DMS53 (cell line): ENCODE measurements at regions not wholly inside any gene's neighbourhood (a gene's known extent, or its start where the extent isn't known, plus 50 kb on each side); places are given as distances from the start of the nearest gene placed in this dataset.

Source experiments
- DNase-seq: peaks from one replicate; lab custom pipeline; 2025; lab: John Stamatoyannopoulos, UW

DNA sequence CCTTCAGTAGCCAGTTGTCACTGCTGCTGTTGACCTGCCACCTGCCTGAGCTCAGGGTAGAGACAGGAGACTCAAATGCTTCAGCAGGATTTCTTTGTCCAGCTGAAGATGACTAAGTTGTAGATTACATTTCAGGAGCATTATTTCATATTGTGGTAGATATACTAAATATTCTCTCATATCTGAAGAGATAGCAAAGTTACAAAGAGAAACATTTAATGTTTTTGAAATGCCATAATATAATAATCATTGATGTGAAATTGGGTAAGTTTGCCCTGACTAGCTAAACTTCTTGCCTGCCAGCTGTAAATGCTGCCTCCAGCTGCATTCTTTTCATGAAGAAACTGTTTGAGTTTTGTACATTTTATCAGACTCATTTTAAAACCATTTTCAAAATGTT, 247.6 kb upstream of the CNKSR2 start:
- DNase-seq, result no peak

DNA sequence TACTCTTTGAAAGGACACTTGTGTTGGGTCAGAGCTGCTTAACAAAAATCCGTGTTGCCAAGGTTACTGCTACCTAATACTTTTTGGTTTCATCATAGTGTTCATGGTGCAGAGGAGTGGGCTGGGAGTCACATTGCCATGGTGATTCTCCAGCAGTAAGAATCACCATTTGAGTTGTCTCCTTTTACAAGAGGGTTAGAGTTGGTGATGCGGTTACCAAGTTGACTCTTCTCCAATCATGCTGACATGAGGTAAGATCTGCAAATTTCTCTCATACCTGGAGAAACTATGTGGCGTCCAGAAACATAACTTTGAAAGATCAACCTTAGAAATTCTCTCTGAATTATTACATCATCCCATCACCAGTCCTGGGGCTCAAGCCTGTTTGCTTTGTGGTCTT, 242.9 kb upstream of the CNKSR2 start:
- DNase-seq, result no peak

DNA sequence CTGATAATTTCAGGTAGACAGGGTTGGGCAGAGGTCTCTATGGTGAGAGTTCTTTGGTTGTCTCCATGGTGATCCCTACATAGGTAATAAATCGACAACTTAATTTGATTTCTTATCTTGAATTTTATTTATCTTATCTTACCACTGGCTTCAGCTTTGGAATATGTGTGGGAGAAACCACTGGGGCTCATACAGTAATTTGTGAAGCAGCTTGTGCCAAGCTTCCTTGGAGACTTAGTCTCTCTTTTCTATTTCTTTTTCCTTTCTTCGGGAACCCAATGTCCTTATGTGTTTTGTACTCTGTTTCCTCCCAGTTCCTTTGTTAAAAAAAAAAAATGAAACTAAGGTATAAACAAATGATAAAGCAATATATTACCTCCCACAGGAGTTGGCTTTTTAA, 242.4 kb upstream of the CNKSR2 start:
- DNase-seq, result no peak

DNA sequence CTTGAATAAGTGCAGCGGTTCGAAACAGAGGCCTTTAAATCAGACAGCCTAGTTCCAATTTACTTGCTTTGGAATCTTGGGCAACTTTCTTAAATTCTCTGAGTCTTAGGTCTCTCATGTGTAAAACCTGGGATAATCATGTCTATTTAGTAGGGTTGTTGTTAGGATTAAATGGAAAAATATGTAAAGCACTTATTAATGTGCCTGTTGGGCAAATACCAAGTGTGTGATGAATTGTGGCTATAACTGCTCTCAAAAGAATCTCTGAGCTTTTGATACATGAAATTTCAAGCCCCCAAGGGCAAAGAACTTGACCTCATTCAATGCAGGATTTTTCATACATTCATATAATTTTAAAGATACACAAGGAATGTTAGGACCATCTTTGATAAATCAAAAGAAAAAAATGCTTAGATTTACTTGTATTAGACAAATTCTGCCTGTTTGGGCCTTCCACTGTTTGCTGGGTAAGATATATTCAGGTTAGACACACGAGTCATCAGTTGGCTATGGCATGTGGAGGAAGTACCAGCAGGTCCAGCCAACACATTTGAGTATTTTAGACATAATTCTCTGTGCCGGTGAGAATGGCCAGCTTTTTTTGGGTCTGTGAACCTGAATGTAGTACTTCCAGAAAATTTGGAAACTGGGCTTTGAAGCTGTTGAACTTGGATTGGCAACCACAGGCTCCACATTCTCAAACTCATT, 241.4 kb upstream of the CNKSR2 start:
- no peak for DNase-seq

DNA sequence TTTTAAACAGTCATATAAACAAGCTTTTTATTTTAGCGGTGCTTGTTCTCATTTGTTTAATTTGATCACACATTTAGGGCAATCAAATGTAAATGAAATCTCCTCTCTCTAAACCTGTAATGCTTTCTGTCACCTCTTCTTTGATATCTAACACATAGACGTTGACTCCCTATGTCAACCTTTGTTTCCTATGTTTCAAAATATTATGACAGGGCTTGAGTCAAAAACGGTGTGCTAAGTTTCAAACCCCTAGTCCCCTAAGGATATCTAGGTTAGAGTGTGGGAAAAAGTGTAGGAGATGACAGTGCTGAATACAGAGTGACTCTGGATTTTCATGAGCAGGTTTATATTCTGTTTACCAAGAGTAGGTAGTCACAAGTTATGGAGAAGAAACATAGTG, 224.0 kb upstream of the CNKSR2 start:
- DNase-seq, result no peak

DNA sequence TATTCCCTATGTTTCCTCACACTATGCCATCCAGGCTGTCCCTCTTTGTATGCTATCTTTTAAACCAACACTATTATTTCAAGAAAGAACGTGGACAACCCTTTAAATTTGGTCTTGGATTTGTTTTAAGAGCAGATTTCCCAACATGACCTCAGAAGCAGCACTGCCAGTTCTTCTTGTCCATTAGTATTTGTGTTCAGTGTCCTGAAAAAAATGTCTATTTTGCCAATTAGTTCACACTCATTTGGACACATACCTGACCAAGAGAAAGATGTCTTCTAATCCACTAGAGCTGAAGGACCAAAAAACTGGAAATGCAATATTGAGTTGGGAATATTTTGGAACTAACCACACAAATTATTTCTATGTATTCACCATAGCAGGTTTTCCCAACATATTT, 223.2 kb upstream of the CNKSR2 start:
- no peak for DNase-seq

DNA sequence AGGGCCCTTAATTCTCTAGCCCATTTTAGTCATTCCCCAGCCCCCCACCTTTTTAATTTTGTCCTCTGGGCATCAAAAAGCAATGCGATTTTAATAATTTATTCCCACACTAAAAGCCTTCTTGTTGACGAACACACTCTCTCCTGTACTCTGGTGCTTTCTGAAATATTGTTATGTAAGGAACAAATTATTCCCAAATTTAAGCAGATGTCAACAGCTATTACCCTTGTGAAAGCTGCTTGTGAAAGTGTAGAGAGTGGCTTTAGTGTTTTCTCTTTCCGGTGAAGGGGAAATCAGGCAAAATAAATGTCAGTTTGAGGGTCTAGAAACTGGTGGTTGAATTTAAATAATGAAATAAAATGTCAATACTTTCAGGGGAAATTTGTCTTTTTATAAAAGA, 221.2 kb upstream of the CNKSR2 start:
- no peak for DNase-seq

DNA sequence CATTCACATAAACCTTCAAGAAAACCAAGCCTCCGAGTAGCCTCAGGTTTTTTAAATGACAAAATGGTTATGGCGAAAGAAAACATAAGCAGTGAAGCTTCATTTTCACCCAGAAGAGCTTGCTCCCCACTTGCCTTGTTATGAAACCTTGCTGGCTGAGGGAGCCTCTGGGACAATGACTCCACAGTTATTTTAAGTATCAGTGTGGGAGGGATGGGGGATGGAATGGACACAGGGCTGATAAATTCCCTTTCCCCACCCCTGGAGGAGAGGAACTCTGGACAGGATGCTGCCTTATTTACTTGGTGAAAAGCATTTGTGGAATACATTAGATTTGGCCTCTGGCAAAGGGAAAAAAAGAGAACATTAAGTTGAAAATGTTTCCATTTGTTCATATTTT, 220.7 kb upstream of the CNKSR2 start:
- no peak for DNase-seq

DNA sequence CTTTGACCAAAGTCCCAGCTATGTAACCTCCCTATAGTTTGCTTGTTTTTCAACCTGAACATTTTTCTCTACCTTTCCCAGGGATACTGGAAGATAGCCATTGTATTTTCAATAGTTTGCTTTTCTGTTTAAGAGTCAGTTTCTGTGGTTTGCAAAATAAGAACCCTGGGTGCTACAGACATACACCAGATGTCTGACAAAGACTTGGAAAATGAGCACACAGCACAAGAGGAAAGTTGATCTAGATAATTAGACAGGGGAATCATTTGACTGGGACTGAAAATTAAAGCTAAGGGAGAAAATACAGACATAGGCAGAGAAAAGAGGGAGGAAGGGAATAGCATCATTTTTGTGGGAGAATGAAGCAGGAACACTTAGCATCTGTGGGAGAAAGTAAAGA, 218.3 kb upstream of the CNKSR2 start:
- no peak for DNase-seq

DNA sequence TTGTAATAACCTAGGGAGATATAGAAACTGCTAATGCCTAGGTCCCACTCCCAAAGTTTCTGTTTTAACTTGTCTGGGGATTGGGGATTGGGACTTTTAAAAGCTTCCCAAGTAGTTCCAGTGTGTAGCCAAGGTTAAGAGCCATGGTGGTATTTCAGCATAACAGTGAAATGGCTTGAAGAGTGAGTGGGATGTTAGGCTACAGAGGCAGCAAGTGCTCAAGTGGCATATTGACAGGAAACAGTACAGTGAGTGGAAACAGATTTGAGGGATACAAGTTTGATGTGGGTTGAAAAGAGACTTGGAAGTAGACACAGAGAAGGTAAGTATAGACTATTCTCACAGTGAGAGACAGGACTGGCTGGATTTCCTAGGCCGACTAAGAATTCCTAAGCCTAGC, 217.6 kb upstream of the CNKSR2 start:
- no peak for DNase-seq

DNA sequence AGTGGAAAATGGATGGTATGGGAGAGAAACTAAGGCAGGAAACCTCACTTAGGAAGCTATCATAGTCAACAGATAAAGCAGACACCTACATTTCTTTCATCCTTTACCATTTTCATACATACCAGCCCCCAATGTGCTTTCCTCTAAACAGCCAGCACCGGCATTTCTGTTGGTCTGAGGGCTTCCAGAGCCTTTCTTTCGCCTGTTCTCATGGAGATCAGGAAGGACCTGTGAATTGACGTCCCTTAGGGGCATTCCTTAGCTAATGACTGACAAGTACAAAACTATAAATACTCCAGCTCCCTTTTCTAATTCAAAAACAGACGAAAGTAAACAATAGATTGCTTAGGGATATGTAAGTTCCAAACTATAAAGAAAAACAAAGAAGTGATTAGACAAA, 215.5 kb upstream of the CNKSR2 start:
- DNase-seq, result no peak

DNA sequence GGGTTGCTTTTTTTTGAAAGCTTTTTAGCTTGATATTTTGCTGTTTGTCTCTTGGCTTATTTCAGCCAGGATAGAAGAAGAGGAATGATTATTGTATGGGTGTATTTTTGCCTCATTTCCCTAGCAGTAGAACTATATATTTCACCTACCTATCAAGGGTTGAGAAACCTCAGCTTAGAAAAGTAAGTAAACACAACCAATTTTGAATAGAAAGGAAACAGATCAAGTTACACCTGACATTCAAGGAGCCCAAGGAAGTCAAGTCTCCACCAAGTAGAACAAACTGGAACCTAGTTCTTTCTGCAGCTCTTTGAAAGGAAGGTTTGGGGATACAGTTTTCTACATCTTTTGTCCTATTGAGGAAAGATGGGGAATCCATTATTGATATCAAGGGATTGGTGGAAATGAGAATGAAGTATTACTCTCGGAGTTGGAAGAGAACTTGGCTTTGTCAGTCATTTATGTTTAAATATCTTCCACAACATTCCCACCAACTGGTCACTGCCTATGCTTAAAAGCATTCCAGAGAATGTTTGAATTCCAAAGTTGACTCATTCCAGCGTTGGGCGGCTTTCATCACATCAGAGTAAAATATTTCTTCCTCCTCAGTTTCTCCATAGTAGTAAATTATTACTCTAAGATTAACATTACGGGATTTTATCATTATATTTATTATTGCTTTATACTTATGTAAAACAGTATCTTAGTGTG, 207.8 kb upstream of the CNKSR2 start:
- no peak for DNase-seq

DNA sequence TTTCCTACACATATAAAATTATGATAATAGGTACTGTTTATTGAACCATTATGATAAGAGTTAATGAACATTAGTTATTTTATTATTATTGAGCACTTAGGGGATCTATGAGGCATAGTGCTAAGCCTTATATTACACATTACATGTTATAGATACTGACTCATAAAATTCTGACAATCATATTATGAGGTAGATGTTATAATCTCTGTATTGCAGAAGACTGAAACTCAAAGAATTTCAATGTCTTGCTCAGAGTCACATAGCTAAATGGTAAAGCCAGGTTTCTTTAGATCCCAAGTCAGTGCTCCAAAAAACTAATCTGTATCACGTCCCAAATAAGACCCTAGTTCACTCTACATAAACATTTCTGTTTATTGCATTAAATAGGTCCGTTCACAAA, 207.2 kb upstream of the CNKSR2 start:
- no peak for DNase-seq

DNA sequence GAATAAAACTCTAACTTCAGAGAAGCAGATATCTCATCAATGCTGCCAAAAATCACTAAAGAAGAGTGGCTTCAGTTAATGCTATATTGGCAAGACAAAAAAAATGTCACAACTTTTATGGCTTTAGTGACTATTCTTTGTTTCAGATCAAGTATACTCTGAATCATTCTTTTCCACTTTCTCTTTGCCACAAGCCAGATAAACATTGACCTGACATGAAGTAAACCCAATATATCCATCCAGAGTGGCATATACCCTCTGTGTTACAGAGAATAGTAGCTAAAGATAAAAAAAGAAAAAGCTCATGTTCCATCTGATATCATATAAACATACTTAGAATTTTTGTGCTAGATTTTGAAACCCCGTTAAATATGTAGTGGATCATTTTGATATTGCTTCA, 206.7 kb upstream of the CNKSR2 start:
- no peak for DNase-seq

DNA sequence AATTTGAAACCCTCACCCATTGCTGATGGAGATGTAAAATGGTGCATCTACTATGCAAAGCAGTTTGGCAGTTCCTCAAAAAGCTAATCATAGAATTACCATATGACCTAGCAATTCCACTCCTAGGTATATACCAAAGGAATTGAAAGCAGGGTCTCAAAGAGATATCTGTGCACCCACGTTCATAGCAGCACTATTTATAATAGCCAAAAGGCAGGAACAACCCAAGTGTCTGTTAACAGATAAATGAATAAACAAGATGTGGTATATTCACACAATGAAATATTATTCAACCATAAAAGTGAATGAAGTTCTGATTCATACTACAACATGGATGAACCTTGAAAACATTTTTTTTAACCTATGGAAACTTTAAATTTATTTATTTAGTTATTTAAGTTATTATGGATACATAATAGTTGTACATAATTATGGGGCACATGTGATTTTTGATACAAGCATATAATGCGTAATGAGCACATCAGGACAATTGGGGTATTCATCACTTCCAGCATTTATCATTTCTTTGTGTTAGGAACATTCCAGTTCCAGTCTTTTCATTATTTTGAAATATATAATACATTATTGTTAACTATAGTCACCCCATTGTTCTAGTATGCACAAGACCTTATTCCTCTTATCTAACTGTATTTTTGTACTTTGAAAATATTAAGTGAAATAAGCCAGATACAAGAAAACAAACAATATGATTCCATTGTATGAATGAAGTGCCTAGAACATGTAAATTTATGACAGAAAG, 205.6 kb upstream of the CNKSR2 start:
- no peak for DNase-seq

DNA sequence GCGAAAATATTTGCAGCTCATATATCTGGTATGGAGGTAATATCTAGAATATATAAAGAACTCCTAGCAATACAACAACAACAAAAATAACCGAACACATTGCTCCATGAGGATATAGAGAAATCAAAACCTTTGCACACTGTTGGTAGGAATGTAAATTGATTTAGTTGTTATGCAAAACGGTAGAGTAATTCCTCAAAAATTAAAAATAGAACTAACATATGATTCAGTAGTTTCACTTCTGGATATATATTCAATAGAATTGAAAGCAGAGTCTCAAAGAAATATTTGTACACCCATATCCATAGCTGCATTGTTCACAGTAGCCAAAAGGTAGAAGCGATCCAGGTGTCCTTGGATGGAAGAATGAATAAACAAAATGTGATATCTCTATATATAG, 203.0 kb upstream of the CNKSR2 start:
- no peak for DNase-seq

DNA sequence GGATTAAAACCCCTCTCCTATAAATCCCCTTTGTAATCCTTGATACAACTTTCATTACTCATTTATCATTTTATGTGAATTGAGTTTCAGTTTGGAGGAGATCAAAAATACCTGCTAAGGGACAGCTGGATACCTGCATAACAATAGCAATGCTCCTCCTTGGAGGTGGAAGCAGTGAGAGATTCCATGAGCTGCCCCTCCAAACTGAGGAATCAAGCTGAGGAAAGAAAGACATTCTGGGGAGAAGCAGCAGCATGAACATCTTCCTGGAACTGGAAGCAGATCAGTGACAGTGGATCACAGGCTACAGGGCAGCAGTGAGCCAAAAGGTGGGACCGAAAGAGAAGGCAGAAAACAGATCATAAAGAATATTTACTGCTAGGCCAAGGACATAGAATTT, 199.8 kb upstream of the CNKSR2 start:
- no peak for DNase-seq

DNA sequence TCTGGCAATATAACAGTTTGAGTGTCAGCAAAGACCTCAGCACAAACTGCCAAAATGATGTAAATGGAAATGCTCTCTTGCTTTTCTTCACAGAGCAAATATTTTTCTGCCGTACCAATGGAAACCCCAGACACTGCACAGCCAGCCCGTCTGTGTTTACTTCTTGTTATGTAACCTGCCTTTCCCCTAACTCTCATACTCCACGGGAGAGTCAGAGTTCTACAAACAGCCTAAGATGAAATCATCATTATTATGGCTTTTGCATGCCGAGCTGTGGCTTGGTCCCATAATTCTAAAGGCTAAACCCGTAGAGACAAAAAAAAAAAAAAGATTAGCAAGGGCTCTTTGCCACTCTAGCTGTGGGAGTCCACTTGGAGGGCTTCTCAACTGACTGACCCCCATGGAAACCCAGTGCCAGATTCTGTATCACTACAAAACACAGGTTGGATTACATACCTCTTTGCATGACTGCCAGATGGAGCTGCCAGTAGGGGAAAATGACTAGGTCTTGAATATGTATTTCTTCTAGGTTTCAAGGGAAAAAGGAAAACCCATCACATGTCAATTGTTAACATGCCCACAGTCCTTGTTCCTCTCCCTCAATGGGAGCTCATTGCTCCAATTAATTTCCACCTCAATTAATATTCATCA, 197.2 kb upstream of the CNKSR2 start:
- no peak for DNase-seq

DNA sequence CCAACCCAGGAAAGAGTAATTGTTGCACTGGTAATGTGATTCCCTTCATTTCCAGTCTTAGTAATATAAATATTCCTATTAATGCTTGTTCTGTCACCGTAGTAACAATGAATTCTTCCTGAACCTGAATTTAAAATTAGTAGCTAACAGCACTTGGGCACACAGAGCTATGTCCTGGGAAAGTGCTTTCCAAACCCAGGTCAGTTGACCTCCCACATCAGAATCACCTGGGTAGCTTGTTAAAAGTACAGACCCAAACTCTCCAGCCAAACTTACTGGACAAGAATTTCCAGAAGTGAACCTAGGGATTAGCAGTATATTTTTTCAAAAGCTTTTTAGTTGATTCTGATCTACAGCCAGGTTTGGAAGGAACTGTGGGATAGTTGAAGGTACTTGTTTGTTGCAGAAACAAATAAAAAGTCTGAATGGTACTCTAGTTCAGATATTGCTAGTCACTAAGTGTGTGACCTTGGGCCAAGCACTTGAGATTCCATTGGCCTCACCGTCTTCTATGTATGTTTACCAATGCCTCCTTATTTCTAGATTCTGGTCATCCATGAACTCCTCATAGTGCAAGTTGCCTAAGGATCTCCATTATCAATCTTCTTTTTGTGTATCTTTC, 192.9 kb upstream of the CNKSR2 start:
- no peak for DNase-seq

DNA sequence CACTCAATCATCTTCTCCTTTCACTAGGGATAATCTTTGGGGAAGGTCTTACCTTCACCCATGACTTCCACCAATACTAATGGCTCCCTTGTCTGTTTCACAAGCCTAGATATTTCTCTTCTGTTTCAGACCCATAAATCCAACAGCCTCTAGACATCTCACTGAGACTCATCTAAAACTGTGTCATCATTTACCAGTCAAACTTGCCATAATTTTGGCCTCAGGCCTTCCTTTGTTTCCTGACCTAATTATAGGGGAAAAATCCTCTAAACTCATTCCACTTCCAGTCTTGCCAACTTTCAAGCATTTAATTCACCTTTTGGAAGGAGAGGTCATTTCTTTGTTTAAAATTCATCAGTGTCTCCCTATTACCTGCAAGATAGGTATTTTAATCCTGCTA, 181.0 kb upstream of the CNKSR2 start:
- no peak for DNase-seq

DNA sequence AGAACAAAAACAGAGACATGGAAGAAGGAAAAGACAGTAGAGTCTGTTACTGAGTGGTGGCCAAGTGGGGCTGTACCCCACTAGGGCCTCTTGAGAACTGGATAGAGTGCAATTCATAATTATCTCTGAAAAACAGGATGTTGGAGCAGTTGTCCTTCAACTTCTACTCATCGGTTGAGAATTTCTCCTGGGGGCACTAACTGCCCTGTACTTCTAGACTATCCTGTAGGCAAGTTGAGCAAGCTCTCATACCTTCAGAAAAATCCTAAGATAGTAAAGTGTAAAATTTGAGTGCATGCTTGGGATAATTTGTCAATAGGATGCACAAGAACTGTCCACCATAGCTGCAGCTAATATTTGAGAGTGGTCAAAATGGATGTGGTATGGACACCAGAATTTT, 179.7 kb upstream of the CNKSR2 start:
- DNase-seq, result no peak

DNA sequence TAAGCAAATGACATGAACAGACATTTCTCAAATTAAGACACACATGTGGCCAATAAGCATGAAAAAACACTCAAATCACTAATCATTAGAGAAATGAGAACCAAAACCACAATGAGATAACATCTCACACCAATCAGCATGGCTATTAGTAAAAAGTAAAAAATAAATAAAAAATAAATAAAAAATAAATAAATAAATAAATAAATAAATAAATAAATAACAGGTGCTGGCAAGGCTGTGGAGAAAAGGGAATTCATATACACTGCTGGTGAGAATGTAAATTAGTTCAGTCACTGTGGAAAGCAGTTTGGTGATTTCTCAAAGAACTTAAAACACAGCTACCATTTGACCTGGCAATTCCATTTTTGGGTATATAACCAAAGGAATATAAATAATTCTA, 167.1 kb upstream of the CNKSR2 start:
- no peak for DNase-seq
